ENCODE measurements at regions not wholly inside any gene's neighbourhood (a gene's known extent, or its start where the extent isn't known, plus 50 kb on each side); places are given as distances from the start of the nearest gene placed in this dataset.

GRCh38 chr4:177052211-177052934, 257.3 kb upstream of the NEIL3 start:
- TF ChIP-seq CTCF (IDR thresholded peaks at IDR 0.05) = no peak

- no peak for TF ChIP-seq CTCF (IDR thresholded peaks at IDR 0.05)
These were observed 252.5 kb upstream of the NEIL3 start for GRCh38 chr4:177057186-177057585.

GRCh38 chr4:177064116-177064515, 245.6 kb upstream of the NEIL3 start:
- TF ChIP-seq CTCF (IDR thresholded peaks at IDR 0.05) = no peak

- TF ChIP-seq CTCF (IDR thresholded peaks at IDR 0.05) = no peak
These were observed 244.8 kb upstream of the NEIL3 start for GRCh38 chr4:177064729-177065394.

- TF ChIP-seq CTCF (IDR thresholded peaks at IDR 0.05) = no peak
These were observed 242.9 kb upstream of the NEIL3 start for GRCh38 chr4:177066746-177067145.

- no peak for TF ChIP-seq CTCF (IDR thresholded peaks at IDR 0.05)
These were observed 239.1 kb upstream of the NEIL3 start for GRCh38 chr4:177070533-177071058.

GRCh38 chr4:177077095-177077971, 232.3 kb upstream of the NEIL3 start:
- TF ChIP-seq CTCF (IDR thresholded peaks at IDR 0.05) = no peak

All from LNCAP (cell line).